ENCODE measurements at regions not wholly inside any gene's neighbourhood (a gene's known extent, or its start where the extent isn't known, plus 50 kb on each side); places are given as distances from the start of the nearest gene placed in this dataset.

DNA sequence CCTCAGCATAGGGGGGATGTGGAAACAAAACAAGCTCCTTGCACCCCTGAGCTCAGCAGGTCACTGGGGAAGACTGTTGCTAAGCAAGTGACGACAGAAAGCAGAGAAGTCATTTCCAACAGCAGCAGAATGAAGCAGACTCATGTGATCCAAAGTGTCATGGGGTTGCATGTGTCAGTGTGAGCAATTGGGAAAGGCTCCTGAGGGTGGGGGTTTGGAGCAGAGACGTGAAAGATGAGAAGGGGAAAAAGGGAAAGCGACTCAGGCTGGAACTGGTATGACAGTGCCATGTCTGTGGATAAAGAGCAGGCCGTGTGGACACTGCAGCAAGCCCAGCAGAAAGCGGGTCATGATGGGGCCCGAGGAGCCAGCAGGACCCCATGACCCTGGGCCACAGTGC, 363.9 kb downstream of the PREX1 start:
- TF ChIP-seq, protein P1, sequence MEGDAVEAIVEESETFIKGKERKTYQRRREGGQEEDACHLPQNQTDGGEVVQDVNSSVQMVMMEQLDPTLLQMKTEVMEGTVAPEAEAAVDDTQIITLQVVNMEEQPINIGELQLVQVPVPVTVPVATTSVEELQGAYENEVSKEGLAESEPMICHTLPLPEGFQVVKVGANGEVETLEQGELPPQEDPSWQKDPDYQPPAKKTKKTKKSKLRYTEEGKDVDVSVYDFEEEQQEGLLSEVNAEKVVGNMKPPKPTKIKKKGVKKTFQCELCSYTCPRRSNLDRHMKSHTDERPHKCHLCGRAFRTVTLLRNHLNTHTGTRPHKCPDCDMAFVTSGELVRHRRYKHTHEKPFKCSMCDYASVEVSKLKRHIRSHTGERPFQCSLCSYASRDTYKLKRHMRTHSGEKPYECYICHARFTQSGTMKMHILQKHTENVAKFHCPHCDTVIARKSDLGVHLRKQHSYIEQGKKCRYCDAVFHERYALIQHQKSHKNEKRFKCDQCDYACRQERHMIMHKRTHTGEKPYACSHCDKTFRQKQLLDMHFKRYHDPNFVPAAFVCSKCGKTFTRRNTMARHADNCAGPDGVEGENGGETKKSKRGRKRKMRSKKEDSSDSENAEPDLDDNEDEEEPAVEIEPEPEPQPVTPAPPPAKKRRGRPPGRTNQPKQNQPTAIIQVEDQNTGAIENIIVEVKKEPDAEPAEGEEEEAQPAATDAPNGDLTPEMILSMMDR (IDR thresholded peaks at IDR 0.05) = no peak
- no peak for TF ChIP-seq POLR2A (IDR thresholded peaks at IDR 0.05)

All from right lobe of liver (tissue), 4 donors.